NAMALWA (cell line): ENCODE measurements at regions not wholly inside any gene's neighbourhood (a gene's known extent, or its start where the extent isn't known, plus 50 kb on each side); places are given as distances from the start of the nearest gene placed in this dataset.

Experiments
- DNase-seq: peaks from one replicate; pipeline ENCODE4 v3.0.0-alpha.2; 2015; ENCODE audit warnings: low spot score

- DNase-seq: no peak
Measured at GRCh38 chr9:103625161-103625804, 468.8 kb upstream of the SMC2 start.

DNA sequence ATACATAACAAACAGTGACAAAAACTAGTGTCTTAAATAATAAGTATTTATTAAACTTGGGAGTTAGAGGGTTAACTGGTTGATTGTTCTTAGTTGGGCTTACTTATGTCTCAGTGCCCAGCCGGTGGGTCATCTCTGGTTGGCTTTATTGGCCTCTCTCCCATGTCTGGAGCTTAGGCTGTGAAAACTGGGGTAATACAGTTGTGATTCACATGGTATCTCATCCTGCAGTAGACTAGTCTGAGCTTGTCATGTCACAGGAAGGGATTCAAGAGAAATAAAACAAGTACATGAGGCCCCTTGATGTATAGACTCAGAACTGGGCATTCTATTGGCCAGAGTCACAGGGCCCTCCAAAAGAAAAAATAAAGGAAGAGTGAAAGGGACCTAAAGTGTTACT is 466.4 kb upstream of the SMC2 start:
- no peak for DNase-seq

DNA sequence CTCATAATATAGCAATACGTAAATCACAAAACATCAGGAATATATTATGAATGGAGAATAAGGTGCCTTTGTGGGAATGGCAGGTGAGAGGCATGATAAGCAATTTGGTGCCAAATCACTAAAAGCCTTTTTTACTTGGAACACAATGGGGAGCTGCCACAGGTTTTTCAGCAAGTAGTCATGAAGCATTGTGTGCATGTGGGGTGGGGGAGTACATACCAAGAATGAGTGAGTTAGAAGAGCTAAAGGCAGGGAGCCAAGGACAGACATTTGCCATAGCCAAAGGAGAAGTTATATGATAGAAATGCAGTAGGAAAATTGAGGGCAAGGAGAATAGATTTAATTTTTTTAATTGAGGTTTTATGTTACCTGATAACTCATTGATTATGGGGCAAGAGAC is 445.0 kb upstream of the SMC2 start:
- no peak for DNase-seq

GRCh38 chr9:103658156-103658555 is 436.0 kb upstream of the SMC2 start:
- no peak for DNase-seq

GRCh38 chr9:103660830-103661229 is 433.3 kb upstream of the SMC2 start:
- DNase-seq: no peak

- DNase-seq: no peak
Measured at GRCh38 chr9:103661663-103662062, 432.4 kb upstream of the SMC2 start.

DNA sequence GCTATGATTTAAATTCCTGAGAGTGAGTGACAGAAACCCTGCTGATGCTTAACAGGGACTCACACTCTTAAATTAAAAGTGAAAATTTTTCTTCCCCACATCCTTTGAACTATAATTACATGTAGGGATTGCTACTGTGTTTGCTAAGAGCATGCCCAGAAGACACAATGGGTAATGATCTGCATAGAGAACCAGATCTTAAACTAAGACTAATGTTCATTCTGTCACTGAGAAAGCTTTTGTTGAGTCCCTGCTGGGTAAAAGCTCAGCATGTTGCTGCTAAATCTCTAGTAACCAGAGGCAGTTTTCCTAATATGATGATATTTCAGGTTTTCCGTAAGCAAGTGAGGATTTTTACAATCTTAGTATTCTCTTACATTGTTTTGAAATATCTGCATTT is 424.8 kb upstream of the SMC2 start:
- DNase-seq: no peak

DNA sequence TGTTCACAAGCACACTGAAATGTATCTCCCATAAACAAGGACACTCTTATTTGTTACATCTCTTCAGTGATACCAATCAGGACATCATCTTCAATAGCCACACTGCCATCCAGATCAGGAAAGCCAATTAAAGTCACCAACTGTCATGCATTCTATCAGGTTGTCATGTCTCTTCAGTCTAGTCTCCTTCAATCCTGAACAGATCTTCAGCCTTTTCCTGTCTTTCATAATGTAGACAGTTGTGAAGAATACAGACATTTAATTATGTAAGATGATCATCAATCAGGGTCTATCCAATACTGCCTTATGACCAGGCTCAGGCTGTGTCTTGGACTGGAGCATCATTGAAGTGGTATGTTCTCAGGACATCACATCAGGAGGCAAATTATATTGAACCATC is 419.8 kb upstream of the SMC2 start:
- DNase-seq: no peak

DNA sequence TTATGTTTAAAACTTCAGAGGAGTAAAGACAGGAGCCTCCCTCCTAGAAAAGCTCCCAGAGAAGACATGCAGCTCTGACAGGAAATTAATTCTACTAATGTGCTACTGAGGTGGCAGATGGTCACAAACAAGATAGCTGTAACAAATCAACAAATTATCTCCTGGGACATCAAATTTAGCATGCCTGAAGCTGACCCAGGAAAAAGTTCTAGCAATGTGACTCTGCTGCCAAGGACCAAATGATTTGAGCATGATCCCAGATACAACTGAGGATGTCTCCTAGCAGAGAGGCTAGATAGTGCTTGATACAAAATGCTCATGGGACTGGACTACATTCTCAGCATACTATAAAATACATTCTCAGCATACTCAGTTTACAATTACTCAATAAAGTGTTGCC is 413.5 kb upstream of the SMC2 start:
- DNase-seq: no peak

DNA sequence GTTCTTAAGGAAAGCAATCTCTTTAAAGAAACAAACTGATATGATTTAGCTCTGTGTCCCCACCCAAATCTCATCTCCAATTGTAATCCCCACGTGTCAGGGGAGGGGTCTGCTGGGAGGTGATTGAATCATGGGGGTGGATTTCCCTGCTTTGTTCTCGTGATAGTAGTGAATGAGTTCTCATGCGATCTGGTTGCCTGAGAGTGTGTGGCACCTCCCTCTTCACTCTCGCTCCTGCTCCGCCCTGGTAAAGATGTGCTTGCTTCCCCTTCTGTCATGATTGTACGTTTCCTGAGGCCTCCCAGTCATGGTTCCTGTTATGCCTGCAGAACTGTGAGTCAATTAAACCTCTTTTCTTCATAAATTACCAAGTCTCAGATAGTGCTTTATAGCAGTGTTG is 412.7 kb upstream of the SMC2 start:
- DNase-seq: no peak

GRCh38 chr9:103700195-103700962 is 393.7 kb upstream of the SMC2 start:
- no peak for DNase-seq

- no peak for DNase-seq
Measured at GRCh38 chr9:103702572-103702971, 391.5 kb upstream of the SMC2 start.

- no peak for DNase-seq
Measured at GRCh38 chr9:103707181-103707580, 386.9 kb upstream of the SMC2 start.

DNA sequence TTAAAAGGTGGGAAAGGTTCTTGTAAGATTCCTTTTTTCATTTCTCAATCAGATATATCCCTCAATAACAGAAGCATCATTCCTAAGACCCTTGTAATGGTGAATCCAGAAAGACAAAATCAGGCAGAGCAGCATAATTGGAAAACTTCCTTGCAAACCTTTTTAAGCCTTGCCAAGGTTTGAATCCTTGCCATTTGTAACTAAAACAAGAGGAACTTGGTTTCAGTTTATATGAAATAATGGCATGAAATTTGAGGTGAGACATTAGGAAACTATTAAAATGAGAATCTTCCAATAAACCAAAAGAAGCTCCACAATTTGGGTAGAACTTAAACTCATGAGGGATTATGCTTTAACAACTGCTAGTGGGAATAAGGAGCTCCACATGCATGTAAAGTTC is 384.7 kb upstream of the SMC2 start:
- no peak for DNase-seq

DNA sequence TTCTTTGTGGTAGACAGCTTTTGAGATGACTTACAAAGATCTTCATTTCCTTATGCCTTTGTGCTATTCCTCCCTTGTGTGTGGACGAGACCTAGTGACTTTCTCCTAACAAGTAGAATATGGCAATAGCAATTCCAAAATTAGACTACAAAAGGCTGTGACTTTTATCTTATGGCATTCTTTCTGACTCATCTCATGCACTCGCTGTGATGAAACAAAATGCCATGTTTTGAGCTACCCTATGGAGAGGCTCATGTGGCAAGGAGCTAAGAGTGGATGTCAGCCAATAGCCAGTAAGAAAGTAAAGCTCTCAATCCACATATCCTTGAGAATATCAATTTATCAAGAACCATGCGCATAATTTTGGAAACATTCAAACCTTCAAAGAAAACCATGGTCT is 380.5 kb upstream of the SMC2 start:
- DNase-seq: no peak

- DNase-seq: no peak
Measured at GRCh38 chr9:103714992-103715391, 379.1 kb upstream of the SMC2 start.

- DNase-seq: no peak
Measured at GRCh38 chr9:103721056-103721455, 373.1 kb upstream of the SMC2 start.

DNA sequence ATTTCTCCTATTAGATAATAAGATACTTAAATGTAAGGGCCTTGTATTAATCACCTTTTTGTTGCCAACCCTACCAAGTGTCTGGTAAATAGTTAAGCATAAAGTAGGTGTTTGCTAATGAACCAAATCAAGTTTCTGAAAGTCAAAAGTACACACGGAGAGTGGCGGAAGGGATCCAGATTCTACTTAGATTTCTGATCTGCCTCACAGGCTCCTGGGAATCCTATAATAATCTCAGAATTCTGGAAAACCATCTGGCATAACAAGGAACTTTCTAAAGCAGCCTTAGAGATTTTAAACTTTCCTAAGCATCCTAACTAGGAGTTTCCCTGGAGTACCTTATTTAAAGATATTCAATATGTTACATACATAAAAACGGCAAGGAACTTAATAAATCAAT is 363.2 kb upstream of the SMC2 start:
- DNase-seq: no peak

DNA sequence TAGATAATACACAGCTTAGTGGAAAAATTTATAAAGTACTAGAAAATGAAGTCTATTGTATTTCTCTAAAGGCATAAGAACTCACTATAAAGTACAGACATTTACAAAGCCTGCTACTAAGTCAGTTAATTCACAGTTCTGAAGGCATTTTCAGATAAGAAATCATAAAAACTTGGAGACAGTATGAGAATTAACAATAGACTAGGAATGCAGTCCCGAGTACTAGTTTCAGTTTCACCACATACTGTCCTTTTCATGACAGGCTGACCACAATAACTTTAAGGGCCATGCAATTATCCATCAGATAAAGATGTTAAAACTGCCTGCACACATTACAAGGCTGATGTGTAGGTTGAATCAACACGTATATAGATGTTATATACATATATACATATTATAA is 362.6 kb upstream of the SMC2 start:
- DNase-seq: no peak

DNA sequence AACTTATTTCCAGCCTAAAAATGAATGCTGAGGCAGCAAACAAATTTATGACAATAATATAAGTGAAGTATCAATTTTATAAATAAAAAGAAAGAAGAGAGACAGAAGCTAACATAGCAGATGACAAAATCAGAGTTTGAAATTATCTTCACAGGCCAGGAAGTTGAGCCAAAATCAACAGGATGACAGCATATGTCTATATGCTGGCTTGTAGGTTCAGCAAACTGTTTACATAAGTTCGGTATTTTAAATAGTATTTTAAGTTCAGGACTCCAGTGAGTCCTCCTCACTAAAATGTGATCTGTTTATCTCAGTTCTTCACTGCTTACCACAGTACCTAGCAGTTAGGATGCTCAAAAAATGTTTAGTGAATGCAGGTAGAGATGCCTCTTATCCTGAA is 359.6 kb upstream of the SMC2 start:
- DNase-seq: no peak

DNA sequence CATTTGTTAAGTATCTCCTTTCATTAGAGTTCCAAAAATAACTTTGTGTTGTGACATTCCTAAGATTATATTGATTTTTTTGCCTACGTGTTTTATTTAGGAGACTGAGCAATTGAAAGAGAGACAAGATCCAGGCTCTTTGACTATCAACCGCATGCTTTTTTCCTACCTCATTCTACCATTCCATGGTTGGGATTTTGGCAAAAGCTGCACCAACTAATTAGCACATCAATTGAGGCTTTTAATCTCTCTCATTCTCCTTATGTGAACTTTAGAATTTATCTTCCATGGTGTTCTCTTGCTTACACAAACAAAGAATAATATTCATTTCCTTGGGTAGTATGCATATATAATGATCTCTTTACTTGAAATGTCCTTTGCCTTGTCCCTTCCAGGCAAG is 338.7 kb upstream of the SMC2 start:
- DNase-seq: no peak

DNA sequence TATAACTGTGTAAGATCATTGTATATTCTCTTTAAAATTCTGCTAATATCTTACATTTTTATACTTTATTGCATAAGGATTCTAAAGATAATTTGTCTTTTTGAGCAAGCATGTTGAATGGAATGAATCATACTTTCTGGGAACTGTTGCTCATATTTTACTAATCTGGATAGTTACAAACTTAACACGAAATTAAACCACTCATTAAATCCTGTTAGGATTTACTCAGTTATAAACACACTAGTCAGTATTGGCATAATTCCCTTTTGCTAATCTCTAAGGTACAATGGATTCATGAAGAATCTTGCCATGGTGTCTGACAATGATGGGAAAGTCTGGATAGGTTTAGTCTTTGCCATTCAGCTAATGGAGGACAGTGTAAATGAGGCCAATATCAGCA is 338.1 kb upstream of the SMC2 start:
- no peak for DNase-seq

GRCh38 chr9:103757062-103757461 is 337.0 kb upstream of the SMC2 start:
- DNase-seq: no peak

GRCh38 chr9:103761466-103761865 is 332.6 kb upstream of the SMC2 start:
- DNase-seq: no peak
